ENCODE measurements at regions not wholly inside any gene's neighbourhood (a gene's known extent, or its start where the extent isn't known, plus 50 kb on each side); places are given as distances from the start of the nearest gene placed in this dataset.
"Not testable (repeated sequence)": the region's sequence is repeated elsewhere in the genome, so short reads cannot be mapped to it uniquely, and the experiment has no call there.

DNA sequence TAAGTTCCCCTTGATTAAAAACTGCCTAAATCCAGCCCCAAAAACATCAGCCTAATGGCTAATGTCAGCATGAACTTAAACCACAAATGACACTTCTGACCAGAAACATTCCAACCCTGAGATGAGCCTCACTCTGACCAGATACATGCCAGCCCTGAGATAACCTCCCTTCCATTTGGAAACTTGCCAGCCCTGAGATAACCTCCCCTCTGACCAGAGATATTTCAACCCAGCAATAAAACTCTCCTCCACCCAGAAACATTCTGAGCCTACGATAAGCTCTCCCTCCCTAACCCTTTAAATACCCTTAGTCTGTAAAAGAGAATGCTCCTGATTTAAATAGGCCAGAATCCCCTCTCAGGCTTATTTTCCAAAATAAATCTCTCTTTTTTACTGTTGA is 1035.7 kb upstream of the NUDT12 start:
- no peak for DNase-seq (ENCODE audit: low spot score)

DNA sequence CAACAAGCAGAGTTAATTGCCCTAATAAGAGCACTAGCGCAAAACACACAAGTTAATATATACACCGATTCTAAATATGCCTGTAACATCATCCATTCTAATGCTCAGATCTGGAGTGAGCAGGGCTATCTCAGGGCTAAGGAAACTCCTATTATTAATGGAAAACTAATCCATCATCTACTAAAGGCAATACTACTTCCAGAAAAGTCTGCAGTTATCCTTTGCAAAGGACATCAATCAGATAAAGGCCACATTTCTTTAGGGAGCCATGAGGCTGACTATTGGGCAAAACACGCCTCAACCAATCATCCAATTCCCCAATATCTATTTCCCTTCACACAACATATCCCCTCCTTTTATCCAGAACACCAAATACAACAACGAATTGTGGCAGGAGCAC is 1032.3 kb upstream of the NUDT12 start:
- DNase-seq (ENCODE audit: low spot score) = no peak

DNA sequence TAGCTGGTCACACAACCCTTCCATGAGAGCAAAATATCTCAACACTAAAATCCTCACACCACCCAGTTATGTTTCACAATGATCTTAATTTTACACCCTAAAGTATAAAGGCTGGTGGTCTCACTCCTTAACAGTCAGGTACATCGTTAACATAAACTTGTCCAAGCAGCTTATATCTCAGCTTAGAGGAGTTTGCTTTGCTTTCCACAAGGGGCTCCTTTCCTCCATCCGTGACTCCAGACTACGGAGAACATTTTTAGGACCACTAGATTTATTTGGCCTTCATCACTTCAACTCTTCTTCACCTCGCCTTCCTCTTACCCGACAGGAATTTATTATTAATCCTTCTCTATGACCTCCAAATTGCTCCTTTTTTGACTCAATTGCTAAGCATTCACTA is 1014.1 kb upstream of the NUDT12 start:
- no peak for DNase-seq (ENCODE audit: low spot score)

DNA sequence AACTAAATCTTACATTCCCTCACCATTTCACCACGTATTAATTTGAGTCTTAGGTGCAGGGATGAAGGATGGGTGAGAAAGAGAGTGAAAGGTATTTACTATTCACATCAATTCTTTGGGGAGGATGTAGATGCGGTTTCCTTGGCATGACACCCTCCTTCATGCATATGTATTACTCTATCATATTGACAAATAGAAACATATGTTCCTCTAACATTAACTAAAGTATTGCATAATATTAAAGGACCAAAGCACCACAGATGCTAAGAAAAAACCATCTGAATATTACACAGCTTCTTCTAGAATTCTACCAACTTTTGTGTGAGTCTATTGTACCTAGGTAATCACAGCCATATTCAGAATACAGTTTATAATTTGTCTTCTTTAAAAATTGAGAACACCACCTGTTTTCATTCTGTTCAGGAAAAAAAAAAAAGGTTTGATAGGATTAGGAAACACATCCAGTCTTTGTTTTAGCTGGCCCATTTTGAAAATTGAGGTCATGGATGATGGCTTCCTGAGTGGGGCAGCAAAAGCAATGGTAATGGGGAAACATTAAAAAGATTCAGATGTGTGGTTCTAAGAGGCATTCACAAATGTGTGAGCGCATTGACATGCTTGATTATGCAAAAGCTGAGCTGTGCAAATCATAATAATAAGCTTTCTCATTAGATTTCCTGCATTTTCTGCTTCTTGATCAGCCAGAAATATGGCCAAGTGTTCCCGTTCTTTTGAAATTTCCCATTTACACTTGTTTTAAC is 1011.5 kb upstream of the NUDT12 start:
- DNase-seq (ENCODE audit: low spot score) = peak; percentile 35

DNA sequence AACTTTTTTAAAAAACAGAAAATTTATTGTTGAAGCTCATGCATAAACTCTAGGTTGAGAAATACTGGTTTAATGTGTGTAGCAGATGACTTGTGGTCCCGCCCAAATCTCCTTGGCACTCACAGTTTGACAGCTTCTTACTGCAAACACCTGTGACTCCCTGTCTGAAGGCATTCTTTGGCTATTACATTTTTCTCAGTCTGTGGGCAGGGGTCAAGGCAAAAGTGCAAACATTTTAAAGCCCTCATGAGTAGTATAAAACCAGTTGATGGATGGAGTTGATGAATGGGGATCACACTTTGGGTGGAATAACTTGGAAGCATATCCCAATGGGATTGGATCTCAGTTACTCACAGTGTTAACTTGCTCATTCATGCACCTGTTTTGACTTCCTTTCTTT is 1007.0 kb upstream of the NUDT12 start:
- DNase-seq (ENCODE audit: low spot score) = no peak

DNA sequence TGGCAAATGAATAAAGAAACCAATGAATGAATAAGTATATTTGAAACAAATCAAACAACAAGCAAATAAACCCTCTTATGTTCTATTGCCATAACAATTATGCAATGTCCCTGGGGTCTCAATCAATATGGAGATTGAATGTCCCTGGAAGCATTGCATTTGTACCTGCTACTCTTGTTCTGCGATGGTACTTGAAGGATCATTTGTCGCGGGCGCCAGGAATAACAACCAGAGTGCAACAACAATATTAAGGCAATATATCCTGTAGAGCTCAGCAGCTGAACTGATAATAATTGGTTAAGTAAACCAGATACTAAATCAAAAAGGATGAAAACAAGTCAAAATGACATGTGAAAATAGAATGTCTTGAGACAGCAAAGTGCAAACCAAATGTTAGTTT is 1001.9 kb upstream of the NUDT12 start:
- DNase-seq (ENCODE audit: low spot score) = no peak

DNA sequence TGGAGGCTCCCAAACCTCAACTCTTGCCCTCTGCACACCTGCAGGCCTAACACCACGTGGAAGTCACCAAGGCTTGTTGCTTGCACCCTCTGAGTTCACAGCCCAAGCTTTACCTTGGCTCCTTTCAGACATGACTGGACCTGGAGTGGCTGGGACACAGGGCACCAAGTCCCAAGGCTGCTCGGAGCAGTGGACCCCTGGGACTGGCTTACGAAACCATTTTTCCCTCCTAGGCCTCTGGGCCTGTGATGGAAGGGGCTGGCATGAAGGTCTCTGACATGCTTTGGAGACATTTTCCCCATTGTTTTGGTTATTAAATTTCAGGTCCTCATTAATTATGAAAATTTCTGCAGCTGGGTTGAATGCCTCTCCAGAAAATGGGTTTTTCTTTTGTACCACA is 994.4 kb upstream of the NUDT12 start:
- no peak for DNase-seq (ENCODE audit: low spot score)

DNA sequence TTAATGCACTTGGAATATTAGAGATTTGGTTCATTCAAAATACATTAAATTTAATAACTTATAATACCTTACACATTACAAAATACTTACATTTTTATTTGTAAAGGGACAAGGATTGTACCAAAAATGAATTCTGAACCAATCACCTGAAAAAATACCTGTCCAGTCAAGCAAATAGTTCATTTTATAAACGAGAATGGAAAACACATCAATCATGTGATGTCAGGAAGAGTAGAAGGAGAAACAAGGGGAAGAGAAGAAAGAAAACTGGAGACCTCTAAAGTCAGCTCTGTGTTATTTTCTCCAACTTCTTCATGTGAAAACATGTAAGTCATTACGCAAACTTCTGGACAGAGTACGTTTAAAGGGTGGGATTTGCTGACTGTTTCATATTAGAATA is 989.0 kb upstream of the NUDT12 start:
- DNase-seq (ENCODE audit: low spot score) = no peak

DNA sequence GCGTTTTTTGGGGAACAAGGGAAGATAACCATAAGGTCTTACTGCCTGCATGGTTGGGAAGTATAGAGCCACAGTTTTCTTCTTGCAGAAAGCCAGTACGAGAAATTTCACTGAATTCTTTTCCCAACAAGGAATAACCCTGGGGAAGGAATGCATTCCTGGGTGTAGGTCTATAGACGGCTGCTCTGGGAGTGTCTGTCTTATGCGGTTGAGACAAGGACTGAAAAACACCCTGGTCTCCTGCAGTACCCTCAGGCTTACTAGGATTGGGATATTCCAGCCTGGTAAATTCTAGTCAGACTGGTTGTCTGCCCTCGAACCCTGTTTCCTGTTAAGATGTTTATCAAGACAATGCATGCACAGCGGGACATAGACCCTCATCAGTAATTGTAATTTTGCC is 984.3 kb upstream of the NUDT12 start:
- DNase-seq (ENCODE audit: low spot score) = not testable (repeated sequence)

DNA sequence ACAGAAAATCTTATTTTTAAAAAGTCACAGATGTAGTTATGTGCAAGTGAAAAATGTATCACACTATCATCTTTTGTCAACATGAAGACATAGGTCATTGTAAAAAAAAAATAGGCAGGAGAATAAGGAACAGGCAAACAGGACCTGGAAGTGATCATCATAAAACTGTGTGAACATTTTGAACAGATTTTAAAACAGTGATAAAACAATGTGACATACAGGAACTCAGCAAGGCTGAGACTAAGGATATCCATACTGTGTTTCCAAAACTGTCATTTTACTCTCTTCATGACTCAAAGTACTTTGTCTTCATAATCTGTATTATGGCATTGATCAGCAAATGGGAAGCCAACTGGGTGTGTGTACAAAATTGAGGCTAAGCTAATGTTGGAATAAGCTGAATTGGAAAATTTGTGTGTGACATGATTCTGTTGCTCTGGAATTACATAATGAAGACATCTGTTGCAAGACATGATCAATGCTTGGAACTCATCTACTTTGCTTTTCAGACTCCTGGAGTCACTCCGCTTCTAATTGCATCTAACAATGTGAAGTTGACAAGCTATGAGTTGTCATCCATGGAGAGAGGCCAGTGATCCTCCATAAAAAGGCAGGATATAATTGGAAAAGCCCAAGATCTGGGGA is 978.7 kb upstream of the NUDT12 start:
- DNase-seq (ENCODE audit: low spot score) = no peak

DNA sequence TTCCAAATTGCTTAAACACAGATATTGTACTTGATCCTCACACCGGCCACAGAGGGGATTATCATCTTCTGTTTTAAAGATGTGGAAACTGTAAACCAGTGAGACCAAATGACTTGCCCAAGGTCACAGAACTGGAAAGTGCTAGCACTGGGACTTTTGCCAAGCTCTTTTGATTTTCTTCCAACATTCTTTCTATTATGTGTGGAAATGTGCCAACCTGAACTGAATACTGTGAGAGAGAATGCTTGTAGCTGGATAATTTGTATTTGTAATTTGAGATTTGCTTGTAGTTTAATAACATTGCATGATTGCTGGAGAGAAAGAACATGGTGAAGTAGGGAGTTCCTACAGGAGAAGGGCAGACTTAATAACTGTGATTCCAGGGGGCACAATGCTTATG is 977.9 kb upstream of the NUDT12 start:
- no peak for DNase-seq (ENCODE audit: low spot score)

DNA sequence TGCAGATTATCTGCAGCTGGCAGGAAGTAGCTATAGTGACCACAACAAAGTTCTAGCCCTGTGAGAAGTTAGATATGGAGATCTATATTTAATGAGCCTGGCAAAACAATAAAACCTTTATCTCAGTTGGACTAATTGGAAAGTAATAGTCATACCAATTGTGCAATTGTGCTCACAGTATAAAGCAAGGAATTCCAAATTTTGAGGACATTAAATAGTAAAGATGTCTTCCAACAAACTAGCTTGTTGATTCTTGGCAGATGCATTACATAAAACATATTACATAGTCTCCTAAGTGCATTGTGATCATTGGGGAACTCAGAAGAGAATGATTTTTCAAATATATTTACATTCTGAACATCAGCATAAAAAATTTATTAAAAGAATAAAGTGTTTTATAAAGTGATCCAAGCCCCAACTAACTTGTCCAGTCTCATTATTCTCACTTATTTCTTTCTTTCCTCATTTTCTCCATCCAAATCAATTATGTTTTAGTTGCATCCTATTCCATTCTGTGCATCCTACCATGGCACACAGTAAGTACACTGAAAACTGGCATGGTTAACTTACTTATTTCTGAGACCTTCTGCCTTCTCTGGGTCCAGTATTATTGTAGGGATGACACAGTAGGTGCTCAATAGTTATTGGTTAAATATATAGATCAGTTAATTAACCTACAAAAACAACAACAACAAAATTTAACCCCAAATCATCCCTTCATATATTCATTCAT is 977.2 kb upstream of the NUDT12 start:
- no peak for DNase-seq (ENCODE audit: low spot score)

DNA sequence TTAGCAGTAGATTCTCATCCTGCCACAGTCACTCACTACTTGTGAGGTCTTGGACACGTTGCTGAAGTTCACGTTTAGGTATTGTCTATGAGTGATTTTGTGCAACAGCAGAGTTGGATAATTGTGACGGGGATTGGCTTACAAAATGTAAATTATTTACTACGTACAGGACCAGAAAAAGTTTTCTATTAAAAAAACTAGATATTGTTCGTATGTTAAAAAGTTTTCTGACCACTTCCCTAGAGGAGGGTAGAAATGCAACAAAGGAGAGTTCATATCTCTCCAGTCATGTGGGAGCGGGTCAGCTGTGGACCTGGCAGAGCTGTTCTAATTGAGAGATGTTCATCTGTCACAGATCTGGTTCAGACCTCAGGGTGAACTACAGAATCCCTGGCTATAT is 976.1 kb upstream of the NUDT12 start:
- DNase-seq (ENCODE audit: low spot score) = no peak

DNA sequence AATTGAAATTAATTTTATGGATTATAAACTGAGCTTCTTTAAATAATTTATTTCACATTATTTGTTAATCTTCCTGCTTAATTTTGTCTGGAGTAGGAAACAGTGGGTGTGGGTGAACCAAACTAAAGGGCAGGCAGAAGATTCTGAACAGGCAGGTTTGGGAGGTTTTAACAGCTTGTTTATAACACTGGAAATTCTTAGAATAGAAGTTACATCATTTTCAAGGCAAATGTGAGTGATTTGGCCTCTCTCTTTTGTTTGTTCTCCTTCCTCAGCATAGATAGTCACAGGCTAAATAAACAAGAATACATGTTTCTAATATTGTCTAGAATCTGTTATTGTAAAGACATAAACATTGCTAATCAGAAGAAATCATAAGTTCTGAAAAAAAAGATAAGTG is 970.9 kb upstream of the NUDT12 start:
- no peak for DNase-seq (ENCODE audit: low spot score)

DNA sequence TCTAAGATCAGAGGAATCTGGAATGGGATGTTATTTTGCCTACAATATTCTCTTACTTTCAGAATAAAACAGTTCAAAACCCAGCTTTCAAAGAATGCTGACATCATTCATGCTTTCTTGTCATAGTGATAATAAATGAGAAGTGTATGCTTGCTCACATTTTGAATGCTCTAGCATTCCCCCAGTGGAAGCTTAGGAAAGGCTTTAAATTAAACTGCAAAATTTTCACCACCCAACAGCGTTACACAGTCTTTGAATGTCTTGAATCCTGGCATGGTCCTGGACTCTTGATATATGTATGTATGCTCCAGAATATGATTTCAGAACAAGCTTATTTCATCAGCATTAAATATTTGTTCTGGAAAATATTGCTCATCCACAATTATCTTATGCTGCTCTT is 964.3 kb upstream of the NUDT12 start:
- no peak for DNase-seq (ENCODE audit: low spot score)

DNA sequence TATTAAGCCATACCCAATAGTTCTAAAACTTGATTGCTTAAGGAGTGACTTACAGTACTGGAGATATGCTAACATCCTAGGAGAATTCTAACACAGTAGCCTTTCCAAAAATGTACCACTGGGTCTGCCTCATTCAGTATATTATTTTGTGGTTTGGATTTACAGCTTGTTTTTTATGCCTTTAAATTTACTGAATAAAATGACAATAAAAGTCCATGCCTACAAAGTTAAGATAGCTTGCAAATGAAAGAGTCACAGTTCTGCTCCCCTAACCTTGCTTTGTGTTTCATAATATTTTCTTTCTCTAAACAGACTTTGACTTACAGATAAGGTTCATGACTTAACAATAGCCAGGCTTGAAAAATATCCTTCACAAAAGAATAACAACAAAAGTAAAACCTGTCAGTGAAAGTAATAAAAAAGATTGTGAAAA is 951.1 kb upstream of the NUDT12 start:
- no peak for DNase-seq (ENCODE audit: low spot score)

DNA sequence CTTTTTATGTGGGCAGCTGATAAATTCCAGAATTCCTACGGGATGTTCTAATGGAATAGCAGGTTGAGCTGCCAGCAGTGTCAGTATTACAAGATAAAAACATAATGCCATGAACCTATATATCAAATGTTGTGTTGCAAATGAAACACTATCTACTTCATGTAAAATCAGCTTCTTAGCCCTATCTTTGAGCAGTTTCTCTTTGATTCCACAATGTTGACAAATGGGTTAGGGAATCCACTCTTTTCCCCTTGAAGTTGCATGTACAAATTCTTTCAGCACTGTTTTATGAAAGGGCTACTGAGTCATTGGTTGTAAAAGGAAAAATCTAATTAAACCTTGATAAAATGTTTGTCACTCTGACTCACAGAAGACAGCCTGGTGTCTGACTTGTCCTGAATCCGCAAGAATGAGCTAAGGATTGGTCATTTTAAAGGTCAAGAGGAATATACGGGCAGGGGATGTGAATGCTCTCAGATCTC is 950.6 kb upstream of the NUDT12 start:
- DNase-seq (ENCODE audit: low spot score) = no peak

DNA sequence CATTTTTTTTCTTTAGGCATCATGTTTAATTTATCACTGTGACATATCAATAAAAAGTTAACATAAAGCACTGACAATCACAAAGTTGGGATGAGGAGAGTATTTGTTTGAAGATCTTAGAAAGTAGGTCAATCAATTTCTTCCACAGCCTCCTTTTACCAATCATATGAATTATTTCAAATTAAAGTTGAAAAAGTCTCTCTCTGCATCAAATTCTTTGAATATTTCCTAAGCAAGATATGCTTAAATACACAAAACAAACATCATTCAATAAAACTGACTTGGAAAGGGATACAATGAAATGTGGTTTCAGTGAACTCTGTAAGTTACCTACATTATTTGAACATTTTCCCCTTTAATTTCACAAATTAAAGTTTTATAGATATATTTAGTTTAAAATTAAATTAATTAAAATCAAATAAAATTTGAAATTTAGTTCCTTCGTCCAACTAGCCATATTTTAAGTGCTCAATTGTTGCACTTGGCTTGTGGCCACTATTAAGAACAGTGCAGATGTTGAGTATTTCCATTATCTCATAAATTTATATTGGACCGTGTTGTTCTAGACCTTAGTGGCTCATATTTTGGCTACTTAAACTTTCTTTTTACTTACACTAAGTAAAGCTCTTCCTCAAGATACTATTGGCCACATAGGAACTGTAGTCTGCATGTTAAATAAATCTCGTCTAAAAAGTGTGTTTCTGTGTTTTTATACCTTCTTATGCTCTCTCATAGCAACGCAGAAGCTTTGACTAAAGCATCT is 949.7 kb upstream of the NUDT12 start:
- DNase-seq (ENCODE audit: low spot score) = no peak

DNA sequence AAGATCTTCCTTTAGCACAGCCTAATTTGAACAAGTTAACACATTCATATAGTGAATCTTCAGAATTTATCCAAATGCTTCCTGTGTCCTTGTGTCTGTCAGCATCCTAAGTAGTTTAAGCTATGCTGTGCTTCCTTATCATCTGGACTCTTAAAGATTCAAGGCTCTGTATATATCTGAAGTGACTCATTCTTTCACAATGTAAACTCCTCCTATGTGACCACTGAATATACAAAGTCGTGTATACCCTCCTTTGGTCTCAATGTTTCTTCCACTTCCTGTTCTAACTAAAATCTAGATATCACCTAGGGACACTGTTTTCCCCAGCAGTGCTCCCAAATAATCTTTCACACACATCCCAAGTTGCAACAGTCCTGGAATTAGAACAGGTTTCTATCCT is 935.7 kb upstream of the NUDT12 start:
- DNase-seq (ENCODE audit: low spot score) = no peak

DNA sequence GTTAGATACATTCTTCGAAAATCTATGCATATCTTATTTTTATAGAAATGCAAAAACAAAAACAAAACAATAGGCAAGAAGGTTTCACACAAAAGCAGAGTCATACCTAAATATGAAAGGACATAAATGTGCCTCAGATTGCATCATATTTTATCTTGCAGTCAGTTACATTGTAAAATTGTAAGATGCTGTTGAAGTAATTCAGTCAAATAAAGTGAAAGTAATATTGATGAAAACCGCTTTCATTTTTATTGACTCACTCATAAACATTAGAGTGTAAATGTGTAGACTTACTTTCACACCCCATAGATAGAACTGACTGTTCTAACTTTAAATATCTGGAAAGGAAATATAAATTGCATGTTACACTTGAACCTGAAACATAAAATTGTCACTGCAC is 931.5 kb upstream of the NUDT12 start:
- no peak for DNase-seq (ENCODE audit: low spot score)

DNA sequence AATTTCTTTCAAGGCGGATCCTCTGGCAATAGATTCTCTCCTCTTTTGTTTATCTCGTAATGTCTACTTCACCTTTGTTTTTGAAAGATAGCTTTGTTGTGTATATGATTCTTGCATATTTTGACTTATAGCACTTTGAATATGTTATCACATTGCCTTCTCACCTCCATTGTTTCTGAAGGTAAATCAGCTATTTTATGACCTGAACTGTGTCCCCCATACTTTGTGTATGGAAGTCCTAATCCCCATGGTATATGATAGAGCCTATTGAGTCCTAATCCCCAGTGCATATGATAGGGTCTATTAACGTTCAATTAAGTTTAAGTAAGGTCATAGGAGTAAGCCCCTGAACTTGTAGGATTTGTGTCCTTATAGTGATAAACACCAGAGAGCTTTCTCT is 910.2 kb upstream of the NUDT12 start:
- no peak for DNase-seq (ENCODE audit: low spot score)

DNA sequence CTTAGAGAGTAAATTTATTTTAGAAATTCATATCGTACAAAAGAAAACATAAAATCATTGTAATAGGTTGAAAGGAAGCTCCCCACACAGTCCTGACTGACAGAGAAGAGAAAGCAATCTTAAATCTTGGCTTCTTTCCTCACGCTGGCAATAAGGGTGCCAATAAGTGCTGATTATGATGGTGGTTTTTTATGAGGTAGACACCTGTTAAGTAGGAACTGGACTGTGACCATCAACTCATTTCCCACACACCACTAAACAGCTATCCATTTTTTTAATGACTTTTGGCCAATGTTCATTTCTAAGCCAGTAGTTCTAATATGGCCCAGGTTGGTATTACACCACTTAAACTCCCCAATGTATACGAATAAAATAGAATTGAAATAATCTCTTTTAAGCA is 893.5 kb upstream of the NUDT12 start:
- DNase-seq (ENCODE audit: low spot score) = no peak
